ENCODE measurements at regions not wholly inside any gene's neighbourhood (a gene's known extent, or its start where the extent isn't known, plus 50 kb on each side); places are given as distances from the start of the nearest gene placed in this dataset.
"Not testable (repeated sequence)": the region's sequence is repeated elsewhere in the genome, so short reads cannot be mapped to it uniquely, and the experiment has no call there.

GRCh38 chr15:21357056-21357455 is 83.2 kb downstream of the POTEB3 start:
- not testable (repeated sequence) for DNase-seq

DNA sequence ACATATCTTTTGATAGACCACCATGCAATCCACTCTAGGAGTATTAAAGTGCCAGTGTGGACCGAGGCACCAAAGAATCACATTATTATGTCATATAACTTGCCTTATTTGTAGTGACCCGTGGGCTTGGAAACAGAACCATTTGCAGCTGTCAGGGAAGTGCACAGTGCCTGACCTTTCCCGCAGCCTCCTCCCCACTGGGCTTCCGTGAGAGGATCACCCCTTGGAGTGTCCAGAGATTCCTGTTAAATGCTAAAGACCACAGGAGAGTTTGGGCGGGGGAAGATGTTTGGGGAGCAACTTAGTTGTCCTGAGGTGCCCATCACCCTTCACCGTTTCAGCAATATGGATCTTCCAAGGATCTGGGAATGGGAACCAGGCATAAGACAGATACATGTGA is 84.4 kb downstream of the POTEB3 start:
- not testable (repeated sequence) for DNase-seq

GRCh38 chr15:21354597-21354996 is 85.7 kb downstream of the POTEB3 start:
- DNase-seq: not testable (repeated sequence)

DNA sequence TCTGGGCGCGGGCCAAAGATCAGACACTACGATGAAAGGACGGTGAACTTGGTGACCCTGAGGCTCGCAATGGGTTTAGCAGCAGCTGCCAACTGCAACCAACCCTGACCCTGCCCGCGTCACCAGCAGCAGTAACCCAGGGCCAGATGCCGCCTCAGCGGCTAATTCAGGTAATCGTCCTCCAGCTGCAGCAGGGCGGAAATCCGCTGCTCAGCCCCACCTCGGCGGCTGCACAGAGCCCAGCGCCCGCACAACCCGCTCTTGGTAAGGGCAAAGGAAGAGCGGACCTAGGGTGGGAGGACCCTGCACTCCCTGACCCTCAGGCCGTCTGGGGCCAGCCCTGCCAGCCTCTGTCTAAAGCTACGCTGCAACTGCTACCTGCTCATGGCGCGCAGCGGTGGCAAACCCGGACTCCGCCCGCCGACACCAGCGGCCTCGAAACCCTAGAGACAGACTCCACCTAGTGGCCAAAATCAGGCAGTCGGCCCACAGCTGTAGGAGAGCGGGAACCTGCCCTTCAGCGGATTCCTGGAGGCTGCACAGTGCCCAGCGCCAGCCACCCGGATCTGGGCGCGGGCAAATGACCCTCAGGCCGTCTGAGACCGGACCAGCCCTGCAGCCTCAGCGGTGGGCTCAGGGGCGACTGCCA is 87.5 kb downstream of the POTEB3 start:
- not testable (repeated sequence) for DNase-seq

DNA sequence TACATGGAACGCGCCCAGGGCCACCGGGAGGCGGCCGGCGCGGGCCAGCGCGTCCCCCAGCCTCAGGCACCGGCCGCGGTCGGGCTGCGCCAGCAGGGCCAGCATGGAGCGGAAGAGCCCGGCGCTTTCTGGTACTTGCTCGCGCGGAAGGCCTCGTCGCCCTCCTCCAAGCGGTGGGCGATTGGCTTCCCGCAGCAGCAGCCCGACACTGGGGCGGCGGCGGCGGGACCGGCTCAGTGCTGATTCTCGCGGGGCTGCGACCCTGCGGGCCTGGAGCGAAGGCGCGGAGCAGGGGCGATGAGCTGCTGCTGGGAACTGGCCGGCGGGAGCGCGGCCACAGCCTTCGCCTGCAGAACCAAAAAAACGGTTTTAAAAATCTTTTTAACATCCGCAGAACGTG is 95.3 kb downstream of the POTEB3 start:
- DNase-seq: not testable (repeated sequence)

- DNase-seq: not testable (repeated sequence)
Observed at GRCh38 chr15:21344500-21344899, 95.8 kb downstream of the POTEB3 start.

DNA sequence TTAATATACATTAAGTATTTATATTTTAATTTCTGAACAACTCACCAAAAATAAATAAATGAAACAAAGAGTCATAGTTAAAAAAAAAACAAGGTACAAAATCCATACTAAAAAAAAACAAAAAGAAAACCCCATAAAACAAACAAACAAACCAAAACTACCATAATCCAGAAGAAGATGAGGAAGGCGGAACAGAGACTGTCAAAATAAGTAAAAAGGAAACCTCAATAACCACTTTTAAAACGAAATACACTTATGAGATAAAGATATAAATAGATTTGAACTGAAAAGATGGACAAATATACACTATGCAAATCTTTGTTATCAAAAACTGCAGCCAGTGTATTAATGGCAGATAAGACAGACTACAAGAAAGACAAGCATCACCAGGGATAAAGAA is 103.3 kb downstream of the POTEB3 start:
- DNase-seq: not testable (repeated sequence)

GRCh38 chr15:21324720-21325460 is 115.4 kb downstream of the POTEB3 start:
- DNase-seq: not testable (repeated sequence)

GRCh38 chr15:21284353-21284752 is 155.9 kb downstream of the POTEB3 start:
- DNase-seq: not testable (repeated sequence)

GRCh38 chr15:21283210-21283609 is 157.1 kb downstream of the POTEB3 start:
- DNase-seq: not testable (repeated sequence)

DNA sequence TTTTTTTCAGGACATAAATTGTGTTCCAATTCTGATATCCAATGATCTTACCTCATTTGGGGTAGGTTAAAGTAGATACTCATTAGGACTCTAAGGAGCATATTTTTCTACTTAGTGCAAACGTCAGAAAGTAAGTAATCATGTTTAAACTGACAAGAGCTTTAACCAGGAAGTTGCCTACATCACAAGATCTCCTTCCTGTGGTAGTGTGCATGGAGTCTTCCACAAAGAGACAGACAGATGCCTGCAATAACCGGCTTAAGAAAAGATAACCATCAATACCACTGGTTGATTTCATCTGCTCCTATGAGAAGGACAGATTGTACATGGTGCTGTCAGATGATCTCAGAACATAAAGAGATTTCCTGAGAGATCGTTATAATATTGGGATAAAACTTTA is 160.0 kb downstream of the POTEB3 start:
- DNase-seq: not testable (repeated sequence)

- peak; percentile 62 for DNase-seq
Observed at GRCh38 chr15:21272176-21272982, 167.9 kb downstream of the POTEB3 start.

GRCh38 chr15:21271566-21271965 is 168.7 kb downstream of the POTEB3 start:
- DNase-seq: peak; percentile 31

DNA sequence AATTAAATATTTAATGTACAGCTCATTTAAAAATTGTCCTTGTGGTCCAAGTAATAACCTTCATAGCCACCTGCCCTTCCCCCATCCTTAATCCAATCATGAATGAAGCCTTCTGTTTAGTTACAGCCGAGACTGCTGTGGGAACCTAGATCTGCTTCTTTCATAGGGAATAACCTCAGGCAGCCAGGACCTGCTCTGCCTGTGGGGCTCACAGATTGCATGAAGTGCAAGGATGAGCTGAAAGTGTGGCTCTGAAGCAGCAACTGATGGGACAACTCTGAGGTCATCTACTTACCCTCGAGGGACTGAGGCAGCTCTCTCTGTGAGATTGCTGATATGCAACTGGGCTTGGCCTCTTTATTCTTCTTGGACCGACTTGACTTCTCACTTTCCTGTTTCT is 169.8 kb downstream of the POTEB3 start:
- DNase-seq: no peak

DNA sequence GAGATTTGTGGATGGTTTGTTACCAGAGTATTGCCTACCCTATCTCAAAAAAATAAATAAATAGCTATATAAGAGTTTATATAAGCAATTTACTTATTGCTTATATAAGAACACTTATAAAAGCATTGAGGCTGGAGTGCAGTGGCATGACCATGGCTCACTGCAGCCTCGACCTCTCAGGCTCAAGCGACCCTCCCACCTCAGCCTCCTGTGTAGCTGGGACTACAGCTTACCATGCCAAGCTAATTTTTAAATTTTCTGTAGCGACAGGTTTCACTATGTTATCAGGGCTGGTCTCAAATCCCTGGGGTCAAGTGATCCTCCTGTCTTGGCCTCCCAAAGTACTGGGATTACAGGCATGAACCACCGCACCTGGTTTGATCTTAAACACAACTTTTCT is 170.6 kb downstream of the POTEB3 start:
- DNase-seq: not testable (repeated sequence)

DNA sequence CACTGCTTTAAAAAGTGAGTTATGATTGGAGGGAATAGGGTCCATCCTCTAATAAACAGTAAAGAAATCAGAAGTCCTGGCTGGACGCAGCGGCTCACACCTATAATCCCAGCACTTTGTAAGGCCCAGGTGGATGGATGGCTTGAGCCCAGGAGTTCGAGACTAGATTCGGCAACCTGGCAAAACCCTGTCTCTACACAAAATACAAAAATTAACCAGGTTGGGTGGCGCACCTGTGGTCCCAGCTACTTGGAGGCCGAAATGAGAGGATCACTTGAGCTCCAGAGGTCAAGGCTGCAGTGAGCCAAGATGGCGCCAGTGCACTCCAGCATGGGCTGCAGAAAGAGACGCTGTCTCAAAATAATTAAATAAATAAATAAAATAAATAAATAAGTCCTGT is 171.2 kb downstream of the POTEB3 start:
- no peak for DNase-seq

- peak; percentile 31 for DNase-seq
Observed at GRCh38 chr15:21268436-21268940, 171.8 kb downstream of the POTEB3 start.

DNA sequence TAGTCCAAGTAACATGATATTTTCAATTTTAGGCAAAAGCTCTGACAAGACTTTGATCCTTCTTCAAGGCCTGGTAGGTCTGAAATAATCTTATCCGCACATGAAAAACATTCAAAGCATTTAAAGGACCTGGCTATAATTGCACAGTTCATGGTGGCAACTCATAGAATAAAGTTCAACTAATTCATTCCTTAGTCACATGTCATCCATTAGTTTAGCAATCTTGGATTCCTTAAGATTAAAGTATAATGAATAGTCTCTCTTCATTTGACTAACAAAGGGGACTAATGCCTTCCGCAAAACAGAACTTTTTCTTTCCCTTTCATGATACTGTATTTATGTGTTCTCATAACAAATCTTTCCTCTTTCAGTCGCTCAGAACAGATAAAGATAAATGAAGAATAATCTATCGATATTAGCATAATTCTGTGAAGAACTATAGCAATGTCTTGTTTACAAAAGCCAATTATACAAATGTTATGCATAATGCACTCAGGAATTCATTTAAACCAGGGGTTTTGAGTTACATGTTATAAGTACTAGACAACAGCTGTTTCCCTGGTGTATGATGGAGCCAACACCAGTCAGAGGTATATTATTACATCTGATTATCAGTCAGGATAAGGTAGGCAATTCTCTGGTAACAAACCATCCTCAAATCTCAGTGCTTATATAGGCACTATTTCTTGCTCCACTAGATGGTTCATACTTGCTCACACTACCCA is 172.5 kb downstream of the POTEB3 start:
- no peak for DNase-seq

DNA sequence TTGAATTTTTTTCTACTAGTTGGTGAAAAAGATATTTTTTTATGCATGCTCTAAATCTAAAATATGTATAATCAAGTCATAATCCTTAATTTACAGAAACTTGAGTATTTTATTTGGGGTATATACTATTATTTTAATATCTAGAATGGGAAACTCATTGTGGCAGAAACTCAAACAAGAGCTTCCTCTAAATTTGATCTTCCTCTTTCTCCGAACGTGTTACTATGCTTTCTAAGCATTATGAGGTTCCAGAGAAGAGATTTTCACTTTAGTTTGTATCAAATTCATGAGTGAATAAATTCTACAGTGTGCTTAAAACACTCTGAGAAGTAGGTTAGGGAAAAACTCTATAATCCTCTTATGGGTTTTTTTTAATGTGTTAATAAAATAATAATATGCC is 173.1 kb downstream of the POTEB3 start:
- peak; percentile 69 for DNase-seq

GRCh38 chr15:21265628-21266027 is 174.7 kb downstream of the POTEB3 start:
- DNase-seq: peak; percentile 84

GRCh38 chr15:21262851-21263425 is 177.4 kb downstream of the POTEB3 start:
- DNase-seq: peak; percentile 28

Measured in inflammatory macrophage treated with lipopolysaccharide for 4 hours (primary cell).